Hepatic stellate cell (primary cell): ENCODE measurements at regions not wholly inside any gene's neighbourhood (a gene's known extent, or its start where the extent isn't known, plus 50 kb on each side); places are given as distances from the start of the nearest gene placed in this dataset.

ENCODE experiments used
- DNase-seq: peaks from one replicate; pipeline ENCODE4 v3.0.0; 2011; ENCODE audit warnings: low spot score

- DNase-seq = no peak
Measured at GRCh38 chr20:3354247-3354646, 53.2 kb downstream of the DNAAF9 start.

DNA sequence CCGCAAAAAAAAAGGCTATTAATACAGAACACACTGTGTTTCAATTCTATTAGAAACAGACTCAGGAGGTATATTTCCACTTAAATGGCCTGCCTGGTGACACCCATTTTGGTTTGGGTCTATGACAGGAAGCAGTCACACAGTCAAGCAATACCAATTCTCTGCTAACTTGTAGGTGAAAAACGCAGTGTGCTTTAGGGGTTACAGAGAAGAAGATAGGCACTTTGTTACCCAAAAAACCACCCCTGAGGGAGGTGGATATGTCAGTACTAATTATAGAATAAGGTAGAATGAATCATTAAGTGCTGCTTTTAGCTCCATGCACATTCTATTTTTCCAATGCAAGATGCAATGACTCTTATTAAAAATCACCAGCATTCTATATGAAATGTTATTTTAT is 53.8 kb downstream of the DNAAF9 start:
- no peak for DNase-seq

- no peak for DNase-seq
Measured at GRCh38 chr20:3352202-3352601, 55.3 kb downstream of the DNAAF9 start.

DNA sequence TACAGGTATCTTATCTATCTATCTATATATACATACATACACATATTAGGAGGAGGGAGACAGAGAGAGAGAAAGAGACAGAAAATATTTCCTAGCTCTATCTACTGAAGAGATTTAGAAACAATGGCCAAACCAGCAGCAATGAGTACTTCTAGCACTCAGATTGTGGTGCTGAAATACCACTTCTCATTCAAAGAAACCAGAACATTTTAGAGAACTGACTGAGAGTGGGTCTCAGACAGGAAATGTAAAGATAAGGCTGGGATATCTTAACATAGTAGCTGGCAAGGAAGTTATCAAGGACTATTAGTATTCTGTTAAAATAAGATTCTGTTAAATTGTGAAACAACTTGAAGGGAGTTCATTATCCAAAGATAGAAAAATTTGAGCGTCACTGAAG is 57.0 kb downstream of the DNAAF9 start:
- no peak for DNase-seq

DNA sequence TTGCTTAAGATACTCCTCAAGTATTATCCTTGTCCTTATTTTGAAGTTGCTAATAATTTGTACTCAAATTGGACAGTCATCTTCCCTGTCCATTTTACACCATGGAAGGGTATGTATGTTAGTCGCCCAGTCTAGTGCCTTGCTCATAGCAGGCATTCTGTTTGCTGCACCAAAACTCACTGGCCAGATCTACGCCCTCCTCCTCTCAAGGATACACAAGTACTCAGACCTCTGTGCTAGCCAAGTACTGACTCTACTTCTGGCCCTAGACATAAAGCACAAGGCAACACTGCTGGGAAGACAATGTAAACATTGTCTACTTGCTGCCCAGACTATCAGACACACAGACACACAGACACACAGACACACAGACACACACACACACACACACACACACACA is 57.7 kb downstream of the DNAAF9 start:
- DNase-seq = no peak

DNA sequence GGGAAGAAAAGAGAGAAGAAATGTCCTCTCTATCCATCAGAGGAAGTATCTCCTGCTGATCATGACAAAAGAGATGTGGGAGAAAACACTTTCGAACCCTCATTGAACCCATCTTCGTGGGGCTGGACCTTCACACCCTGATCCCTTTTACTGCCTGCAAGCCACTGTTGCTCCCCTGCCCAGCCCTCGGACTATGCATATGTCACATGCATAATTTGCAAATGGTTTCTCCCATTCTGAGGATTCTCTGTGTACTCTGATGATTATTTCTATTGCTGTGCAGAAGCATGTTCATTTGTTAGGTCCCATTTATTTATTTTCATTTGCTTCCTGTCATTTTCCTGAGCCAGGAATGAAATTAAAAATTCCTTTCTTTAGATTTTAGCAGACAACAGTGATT is 64.7 kb downstream of the DNAAF9 start:
- DNase-seq = no peak

GRCh38 chr20:3340443-3340842 is 67.0 kb downstream of the DNAAF9 start:
- no peak for DNase-seq

- DNase-seq = no peak
Measured at GRCh38 chr20:3339571-3339970, 67.9 kb downstream of the DNAAF9 start.

GRCh38 chr20:3339076-3339475 is 68.4 kb downstream of the DNAAF9 start:
- DNase-seq = peak; percentile 10

DNA sequence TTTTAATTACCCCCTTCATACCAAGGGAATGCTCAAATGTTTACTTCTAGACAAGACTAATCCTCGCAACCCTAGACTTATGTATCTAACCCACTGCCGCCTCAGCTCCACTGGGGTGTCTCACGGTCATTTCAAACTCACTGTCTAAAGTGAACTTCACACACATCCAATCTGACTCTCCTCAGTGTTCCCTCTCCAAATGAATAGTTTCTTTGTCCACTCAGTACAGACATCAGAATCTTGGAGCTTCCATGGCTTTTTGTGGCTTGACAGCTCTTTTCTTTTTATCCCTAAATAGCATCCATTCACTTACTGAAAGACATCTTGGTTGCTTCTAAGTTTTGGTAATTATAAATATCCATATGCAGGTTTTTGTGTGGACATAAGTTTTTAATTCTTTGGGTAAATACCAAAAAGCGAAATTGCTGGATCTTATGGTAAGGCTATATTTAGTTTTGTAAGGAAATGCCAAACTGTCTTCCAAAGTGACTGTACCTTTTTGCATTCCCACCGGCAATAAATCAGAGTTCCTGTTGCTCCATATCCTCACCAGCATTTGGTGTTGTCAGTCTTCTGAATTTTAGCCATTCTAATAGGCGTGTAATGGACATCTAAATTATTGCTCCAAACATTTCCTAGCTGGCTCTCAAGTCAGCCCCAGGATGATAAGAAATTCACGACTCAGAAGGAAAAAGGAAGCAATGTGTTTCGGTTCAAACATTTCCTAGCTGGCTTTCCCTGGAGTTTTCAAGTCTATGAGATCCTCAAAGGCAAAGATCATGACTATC is 73.1 kb downstream of the DNAAF9 start:
- DNase-seq = no peak

- DNase-seq = no peak
Measured at GRCh38 chr20:3330046-3330741, 77.3 kb downstream of the DNAAF9 start.

DNA sequence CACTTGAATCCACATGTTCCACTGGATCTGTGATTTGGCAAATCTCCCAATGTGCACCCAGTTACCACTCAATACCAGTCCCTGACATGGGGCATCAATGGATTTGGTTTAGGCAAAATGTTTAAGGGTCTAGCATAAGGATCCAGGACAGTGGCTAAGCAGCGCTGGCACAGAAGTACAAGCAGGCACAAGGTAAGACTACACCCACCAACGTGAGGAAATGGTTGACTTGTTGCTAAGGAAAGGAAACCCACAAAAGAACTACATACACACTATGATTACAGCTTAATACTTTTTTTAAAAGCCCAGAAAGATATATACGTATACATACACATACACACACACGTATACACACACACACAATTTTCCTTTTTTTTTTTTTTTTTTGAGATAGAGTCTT is 79.0 kb downstream of the DNAAF9 start:
- DNase-seq = no peak

DNA sequence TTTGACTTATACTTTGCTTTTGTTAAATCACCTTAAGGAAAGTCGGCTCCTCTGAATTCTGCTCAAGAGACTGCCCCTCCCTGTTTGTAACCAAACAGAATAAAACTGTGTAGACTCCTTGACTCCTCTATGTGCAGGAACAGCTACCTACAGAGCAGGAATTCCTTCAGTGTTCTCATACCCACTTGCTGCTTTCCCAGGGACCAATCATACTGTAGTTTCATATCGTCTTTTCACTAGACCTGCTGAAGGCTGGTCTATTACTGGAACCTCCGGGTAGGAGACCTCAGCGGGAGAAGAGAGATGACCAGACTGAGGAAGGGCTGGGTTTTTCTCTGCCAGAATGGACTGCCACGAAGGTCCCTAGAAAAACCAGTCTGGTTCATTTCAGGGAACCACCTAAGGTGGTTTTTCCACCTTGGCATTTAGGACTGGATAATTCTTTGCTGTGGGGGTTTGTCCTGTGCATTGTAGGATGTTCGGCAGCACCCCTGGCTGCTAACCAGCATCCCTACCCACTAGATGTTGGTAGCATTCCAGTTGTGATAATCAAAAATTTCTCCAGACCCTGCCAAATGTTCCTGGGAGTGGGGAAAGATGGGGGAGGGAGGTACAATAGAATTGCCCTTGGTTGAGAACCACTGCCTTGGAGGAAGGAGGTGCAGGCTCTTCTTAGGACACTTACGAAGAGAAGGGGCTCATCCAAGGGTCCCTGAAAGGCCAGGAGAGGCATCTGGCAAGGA is 80.5 kb downstream of the DNAAF9 start:
- DNase-seq = no peak

DNA sequence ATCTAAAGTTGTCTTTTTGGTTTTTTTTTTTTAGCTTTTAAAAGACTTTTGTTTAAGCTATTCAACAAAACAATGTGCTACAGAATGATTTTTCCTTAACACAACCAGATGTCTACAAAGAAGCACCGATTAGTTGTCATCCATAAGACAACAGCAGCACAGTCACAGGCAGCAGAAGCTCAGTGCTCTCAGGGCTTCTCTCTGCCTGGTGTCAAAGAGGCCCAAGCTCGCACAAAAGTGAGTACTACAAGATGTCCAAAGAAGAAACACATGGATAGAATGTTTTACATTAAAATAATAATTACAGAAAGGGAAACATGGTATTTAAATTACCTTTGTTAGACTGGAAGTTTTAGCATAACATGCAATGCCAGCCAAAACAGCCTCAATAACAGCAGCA is 81.6 kb downstream of the DNAAF9 start:
- no peak for DNase-seq

DNA sequence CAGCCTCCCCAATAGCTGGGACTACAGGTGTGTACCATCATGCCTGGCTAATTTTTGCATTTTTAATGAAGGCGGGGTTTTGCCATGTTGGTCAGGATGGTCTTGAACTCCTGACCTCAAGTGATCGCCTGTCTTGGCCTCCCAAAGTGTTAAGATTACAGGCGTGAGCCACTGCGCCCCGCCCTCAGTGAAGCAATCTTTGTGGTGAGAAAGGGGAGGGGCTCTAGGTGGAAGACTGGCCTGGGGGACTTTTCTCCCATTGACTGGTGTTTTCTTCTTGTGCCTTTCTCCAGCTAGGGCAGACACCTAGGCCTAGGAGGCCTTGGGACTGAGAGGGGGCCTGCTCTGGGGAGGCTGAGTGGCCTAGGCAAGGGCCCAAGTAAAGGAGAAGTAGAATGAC is 84.1 kb downstream of the DNAAF9 start:
- no peak for DNase-seq

DNA sequence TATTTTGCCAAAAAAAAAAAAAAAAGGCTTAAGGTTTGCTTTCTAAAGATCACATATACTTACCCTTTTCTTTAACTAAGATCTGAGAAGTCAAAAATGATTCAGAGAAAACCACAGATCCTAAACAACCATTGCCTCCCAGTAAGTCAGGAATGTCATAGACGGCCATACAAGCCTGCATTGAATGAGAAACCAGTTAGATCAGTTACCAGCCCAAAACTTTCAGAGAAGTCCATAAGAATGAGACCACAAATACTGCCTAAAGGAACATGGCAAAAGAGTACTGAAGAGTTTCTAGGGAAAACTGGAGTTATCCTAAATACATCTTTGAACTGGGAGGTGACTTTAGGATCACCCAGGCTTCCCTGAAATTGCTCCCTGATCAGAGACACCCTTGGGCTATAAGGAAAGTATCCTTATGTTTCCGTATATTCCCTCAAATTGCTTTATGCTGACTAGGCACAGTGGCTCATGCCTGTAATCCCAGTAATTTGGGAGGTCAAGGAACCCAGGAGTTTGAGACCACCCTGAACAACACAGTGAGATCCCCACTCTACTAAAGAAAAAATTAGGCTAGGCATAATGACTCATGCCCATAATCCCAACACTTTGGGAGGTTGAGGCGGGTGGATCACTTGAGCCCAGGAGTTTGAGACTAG is 79.4 kb upstream of the SLC4A11 start:
- no peak for DNase-seq

- DNase-seq = no peak
Measured at GRCh38 chr20:3316136-3316535, 77.1 kb upstream of the SLC4A11 start.

DNA sequence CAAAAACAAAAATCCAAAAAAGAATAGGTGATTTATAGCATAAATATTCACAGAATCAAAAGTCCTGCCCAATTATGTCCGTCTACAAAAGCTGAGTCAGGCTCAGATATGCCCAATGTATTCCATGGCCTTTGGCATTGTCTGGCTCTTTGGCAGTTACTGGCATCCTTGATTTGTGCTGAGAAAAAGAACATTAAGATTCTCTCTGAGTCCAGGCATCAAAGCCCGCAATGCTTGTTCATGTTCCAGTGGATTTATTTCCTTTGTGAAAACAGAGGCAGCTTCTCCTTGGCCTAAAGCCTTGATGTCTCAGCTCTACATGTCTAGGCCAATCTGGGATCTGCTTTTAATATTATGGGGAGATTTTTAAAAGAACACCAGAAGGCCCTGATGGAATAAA is 76.1 kb upstream of the SLC4A11 start:
- DNase-seq = no peak

DNA sequence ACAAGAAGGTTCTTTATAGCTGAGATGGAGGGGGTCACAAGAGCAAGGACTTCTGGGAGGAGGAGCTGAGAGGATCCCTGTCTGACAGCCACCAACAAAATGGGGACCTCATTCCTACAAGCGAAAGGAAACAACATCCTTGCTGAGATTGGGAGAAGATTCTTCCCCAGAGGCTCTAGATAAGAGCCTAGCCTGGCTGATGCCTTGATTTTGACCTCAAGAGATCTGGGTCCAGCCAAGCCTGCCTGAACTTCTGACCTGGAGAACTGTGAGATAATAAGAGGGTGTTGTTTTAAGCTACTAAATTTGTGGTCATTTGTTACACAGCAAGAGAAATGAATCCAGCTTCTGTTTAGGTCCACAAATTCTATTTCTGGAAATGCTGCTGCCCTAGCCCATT is 75.4 kb upstream of the SLC4A11 start:
- DNase-seq = no peak

DNA sequence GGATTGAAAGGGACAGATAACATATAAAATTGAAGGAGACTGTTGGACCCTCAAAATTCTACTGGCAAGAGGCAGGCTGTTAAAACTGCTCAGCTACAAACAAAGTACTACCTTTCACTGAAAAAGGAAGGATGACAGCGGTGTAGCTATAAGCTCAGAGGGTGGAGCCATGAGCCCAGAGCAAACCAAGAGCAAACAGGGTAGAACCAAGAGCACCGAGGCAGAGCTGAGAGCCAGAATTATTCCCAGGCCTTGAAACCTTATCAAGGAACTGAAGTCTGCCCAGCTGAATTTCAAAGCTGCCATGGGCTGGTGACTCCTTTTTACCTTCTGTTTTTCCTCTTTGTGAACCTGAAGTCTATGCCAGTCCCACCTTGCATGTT is 74.7 kb upstream of the SLC4A11 start:
- DNase-seq = no peak

DNA sequence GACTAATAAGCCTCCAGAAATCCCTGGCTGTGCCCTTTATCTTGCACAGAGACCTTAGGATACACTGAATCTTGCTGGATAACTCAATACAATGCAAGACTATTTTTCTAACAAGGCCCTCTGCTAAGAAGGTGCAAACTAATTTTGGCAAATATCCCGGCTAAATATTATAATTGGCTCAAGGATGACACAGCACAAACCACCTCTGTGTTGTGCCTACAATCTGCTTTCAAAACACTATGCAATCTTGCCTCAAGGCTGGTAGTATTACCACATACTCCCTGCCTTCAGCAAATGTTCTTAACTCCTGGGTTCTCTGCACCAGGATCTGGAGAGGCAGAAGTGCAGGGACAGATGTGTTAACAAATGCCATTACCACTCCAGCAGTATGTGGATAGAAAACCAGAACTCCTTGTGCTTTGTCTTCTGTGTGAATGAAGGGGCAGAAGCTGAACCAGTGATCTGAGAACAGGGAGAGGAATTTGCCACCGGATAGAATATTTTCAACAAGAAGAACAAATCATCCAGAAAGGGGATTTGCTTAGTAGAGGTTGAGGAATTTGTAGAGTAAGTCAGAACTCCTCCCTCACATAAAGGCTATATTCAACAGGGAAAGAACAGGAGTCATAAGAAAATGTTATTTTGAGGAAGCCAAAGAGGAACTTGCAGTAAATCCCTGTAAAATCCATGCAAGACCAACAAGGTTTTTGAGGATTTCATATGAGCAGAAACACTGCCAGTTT is 74.1 kb upstream of the SLC4A11 start:
- peak; percentile 11 for DNase-seq

DNA sequence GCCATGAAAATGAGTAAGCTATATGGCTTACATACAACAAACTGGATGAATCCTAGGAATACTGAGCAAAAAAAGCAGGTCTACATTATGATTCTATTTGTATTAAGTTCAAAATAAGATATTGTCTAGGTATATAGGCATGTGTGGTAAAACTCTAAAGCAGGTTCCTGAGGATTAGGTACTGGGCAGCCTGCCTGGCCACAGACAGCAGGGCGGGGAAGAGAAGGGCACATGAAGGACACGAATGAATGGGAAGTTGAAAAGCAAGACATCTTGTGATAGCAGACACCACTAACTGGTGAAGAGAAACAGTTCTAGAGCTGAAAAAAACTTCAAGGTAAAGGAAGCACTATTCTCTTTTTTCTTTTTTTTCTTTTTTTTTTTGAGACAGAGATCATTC is 72.6 kb upstream of the SLC4A11 start:
- no peak for DNase-seq
